22Rv1 (cell line): ENCODE measurements at regions not wholly inside any gene's neighbourhood (a gene's known extent, or its start where the extent isn't known, plus 50 kb on each side); places are given as distances from the start of the nearest gene placed in this dataset.

Experiments
- CTCF ChIP-seq: fragments of 450-650 bp; IDR thresholded peaks from 2 replicates; pipeline ENCODE4 v1.5.1; 2017; ENCODE audit warnings: mild to moderate bottlenecking
- ZFX ChIP-seq: fragments of 450-650 bp; IDR thresholded peaks from 2 replicates; pipeline ENCODE4 v1.6.1; 2017; ENCODE audit warnings: antibody characterized with exemption, borderline replicate concordance

- no peak for TF ChIP-seq CTCF
- no peak for TF ChIP-seq ZFX
Measured at GRCh38 chr2:234601213-234601612, 104.3 kb upstream of the ARL4C start.
